SKM-1 (cell line): ENCODE measurements at regions not wholly inside any gene's neighbourhood (a gene's known extent, or its start where the extent isn't known, plus 50 kb on each side); places are given as distances from the start of the nearest gene placed in this dataset.
"Not testable (repeated sequence)": the region's sequence is repeated elsewhere in the genome, so short reads cannot be mapped to it uniquely, and the experiment has no call there.

Experiments
- DNase-seq: peaks from one replicate; lab custom pipeline; 2025; ENCODE audit not compliant: unreplicated experiment; lab: John Stamatoyannopoulos, UW

GRCh38 chr16:52386694-52387093 is 160.2 kb downstream of the TOX3 start:
- DNase-seq: no peak

- no peak for DNase-seq
Observed at GRCh38 chr16:52384378-52384777, 162.6 kb downstream of the TOX3 start.

DNA sequence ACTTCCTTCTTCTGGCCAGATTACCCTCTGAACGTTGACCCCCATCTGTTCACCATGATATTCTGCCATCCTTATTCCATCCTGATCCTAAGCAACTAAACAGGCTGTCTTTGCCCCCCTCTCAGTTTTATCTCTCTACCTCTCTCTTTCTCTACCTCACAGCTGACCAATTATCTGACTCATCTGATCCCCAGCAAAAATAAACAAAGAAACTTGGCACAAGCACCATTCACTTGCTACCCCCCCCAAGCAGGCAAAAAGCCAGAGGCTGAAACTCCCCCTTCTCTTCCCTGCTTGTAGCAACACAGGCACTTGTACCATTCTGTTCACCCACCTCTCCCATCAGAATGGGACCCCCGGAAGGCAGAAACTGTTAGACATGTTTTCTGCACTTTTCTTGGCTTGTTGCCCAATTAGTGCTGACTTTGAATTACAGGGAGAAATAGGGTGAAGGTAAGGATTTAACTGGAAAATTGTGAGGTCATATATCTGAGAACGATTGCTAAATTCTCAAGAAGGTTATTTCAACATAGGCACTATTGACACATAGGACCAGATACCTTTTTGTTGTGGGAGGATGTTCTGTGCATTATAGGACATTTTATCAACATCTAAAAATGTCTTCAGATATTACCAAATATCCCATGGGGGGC is 163.2 kb downstream of the TOX3 start:
- no peak for DNase-seq

DNA sequence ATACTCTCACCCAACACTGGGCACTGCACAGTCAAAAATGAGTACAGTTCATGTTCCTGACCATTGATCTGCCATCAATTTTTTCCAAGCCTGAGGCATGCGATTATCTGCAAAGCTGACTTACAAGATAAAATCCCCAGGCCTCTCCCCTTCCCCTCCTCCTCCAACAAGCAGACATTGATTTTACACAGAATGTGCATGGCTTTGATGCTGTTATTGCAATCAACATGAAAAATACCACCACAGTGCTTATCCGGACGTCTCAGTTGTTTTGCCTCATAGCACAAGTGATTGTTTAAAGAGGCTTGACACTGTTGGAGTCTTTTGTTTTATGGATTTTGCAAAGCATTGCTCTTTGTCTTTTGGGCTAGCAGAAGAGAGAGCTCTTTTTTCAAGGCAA is 163.8 kb downstream of the TOX3 start:
- no peak for DNase-seq

- no peak for DNase-seq
Observed at GRCh38 chr16:52379551-52379950, 167.4 kb downstream of the TOX3 start.

DNA sequence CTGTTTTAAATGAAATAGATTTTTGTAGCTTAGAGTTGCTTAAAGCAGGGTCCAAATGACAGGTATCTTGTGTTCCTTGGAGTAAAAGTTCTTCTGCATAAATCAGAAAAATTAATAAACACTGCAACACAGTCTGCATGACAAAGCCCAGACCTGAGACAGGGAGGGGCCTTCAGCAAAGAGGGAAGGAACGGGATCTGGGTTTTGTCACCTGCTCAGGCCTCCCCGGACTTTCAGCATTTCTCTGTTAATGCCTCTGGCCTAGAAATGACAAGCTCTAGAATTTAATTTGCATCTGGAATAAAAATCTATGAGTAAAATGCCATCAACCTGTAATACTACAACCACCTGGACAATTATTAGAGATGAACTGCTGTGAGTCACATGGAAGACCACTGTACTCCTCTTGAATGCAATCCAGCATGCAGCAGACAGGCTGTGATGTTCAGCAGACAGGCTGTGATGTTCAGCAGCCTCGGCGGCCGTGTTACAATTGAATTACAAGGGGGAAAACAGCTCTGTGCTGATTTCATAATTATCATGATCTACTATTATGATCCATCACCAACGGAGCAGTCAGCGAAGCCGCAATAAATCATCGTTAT is 170.2 kb downstream of the TOX3 start:
- DNase-seq: no peak

DNA sequence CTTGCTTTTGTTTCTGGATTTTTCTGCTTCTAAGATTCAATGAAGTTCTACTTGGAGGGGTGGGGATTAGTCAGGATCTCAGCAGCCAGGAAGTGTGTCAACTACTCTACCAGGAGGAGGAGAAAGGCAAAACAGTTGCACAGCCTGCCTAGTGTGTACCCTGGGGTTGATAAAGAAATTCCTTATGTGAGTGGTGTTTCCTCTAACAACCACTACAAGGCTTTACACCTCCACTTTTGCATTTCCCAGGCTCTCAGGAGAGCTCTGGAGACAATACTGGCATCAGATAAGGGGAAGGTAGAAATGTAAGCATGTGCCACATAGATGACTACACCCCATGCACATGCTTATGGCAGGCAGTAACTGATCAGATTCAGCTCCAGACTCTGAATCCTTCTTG is 174.6 kb downstream of the TOX3 start:
- DNase-seq: no peak

GRCh38 chr16:52368859-52369258 is 178.1 kb downstream of the TOX3 start:
- no peak for DNase-seq

DNA sequence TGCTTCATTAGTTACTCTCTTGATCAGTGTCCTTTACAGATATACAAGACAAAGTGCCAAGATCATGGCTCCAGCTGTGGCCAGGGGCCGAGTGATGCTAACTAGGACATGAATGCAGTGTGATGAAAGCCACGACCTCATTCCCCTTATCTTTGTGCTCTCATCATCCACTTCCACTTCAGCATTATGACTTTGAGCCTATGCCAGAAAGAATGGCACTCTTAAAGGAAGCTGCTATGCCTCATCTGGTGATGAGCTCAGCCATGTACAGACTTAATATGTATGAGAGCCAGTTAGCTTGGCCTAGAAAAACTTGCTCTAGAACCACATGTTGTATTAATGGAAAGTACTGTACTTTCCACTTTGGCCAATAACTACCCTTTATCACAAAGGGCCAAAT is 179.1 kb downstream of the TOX3 start:
- DNase-seq: no peak

DNA sequence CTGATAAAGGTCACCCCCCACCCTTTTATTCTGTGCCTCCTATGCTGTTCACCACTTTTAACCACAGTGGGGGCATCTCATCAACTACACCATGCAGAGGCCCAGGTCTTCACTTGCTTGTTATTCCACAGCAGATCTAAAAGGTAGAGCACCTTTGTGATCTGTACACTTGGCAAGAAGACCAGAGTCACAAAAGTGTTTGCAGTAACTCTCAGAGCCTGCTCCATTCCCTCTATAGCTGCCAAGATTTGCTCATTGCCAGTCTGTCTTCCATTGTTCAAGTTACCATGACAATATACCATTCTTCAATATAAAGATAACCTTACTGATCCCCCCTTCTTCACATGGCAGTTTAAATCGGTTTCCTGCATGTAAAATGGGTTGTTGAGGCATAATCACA is 180.0 kb downstream of the TOX3 start:
- no peak for DNase-seq

- no peak for DNase-seq
Observed at GRCh38 chr16:52364500-52364899, 182.4 kb downstream of the TOX3 start.

DNA sequence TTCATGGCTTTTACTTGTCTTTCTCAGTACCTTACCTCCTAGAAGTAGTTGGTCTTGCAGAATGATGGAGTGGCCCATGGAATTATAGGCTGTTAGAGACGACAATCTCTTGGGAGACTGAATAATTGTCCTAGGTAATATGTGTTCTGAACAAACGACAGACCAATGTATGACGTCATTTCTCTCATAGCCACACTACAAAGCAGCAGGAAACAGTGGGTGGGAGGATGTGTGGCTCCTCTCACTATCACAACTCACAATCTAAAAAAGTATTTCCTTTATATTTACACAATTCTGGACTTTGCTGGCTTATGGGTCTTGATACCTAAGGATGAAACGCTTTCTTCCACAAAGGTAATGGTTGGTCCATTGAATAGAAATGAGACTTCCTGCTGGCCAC is 183.9 kb downstream of the TOX3 start:
- no peak for DNase-seq

DNA sequence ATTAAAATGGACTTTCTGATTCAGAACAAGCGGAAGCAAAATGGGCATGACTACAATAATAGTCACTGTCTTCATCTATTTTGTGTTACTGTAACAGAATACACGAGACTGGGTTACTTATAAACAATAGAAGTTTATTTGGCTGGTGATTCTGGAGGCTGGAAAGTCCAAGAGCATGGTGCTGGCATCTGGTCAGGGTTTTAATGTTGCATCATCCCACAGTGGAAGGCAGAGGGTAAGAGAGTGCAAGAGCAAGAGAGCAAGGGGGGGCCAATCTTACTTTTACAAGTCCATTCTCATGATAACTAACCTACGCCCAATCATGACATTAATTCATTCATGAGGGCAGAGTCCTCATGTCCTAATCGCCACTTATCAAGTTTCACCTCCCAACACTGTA is 189.2 kb downstream of the TOX3 start:
- no peak for DNase-seq

DNA sequence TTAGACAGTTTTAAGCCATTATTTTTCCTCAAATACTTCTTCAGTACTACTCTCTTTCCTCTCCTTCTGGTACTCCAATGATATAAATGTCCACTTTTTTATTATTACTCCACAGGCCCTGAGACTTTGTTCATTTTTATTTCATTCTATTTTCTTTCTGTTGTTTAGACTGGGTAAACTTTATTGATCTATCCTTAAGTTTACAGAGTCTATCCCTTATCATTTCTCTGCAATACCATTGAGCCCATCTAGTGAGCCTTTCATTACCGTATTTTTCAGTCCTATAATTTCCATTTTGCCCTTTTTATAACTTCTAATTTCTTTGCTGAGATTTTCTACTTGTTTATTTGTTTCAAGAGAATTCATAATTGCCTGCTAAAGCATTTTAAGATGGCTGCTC is 193.7 kb downstream of the TOX3 start:
- no peak for DNase-seq

DNA sequence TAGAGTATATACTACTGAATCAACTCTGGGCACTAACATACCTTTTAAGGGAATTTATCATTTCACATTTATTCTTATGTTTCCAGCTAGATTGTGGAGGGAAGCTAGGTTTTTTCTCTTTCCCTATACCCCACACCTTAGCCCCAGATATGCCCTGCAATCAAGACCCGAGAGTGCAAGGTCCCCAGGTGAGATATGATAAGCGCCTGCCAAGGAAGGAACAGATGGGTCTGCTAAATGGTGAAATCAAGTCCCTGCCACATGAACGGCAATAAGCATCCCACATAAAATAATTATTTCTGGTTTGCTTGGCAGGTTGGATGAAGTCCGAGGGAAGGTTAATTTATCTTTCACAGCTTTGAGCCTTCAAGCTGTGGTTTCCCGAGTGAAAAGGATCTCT is 195.5 kb downstream of the TOX3 start:
- no peak for DNase-seq

- DNase-seq: no peak
Observed at GRCh38 chr16:52350031-52350642, 196.8 kb downstream of the TOX3 start.

- no peak for DNase-seq
Observed at GRCh38 chr16:52346709-52347108, 200.2 kb downstream of the TOX3 start.

DNA sequence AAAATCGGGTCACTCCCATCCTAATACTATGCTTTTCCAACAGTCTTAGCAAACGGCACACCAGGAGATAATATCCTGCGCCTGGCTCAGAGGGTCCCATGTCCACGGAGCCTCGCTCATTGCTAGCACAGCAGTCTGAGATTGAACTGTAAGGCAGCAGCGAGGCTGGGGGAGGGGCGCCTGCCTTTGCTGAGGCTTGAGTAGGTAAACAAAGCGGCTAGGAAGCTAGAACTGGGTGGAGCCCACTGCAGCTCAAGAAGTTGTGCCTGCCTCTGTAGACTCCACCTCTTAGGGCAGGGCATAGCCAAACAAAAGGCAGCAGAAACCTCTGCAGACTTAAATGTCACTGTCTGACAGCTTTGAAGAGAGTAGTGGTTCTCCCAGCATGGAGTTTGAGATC is 213.3 kb downstream of the TOX3 start:
- not testable (repeated sequence) for DNase-seq

DNA sequence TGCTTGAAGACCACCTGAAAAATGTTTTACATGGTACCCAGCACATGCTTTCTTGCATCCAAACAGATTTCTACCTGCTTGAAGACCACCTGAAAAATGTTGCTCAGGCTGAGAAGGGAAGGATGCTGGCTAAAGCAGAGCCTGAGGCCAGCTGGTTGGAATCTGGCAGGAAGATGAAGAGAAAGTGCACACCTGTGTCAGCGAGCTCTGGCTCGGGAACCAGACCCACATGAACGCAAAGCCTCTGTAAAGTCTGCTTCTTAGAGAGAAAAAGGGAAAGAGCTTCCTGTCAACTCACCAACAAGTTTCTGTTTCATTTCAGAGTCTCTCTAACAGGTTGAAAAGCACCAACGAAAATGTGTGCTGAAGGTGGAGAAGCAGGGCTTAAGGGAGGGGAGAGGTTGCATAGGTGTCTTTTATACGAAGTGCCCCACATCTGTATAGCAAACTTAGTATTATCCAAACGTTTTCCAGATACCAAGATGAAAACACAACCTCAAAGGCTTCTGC is 226.0 kb downstream of the TOX3 start:
- no peak for DNase-seq

DNA sequence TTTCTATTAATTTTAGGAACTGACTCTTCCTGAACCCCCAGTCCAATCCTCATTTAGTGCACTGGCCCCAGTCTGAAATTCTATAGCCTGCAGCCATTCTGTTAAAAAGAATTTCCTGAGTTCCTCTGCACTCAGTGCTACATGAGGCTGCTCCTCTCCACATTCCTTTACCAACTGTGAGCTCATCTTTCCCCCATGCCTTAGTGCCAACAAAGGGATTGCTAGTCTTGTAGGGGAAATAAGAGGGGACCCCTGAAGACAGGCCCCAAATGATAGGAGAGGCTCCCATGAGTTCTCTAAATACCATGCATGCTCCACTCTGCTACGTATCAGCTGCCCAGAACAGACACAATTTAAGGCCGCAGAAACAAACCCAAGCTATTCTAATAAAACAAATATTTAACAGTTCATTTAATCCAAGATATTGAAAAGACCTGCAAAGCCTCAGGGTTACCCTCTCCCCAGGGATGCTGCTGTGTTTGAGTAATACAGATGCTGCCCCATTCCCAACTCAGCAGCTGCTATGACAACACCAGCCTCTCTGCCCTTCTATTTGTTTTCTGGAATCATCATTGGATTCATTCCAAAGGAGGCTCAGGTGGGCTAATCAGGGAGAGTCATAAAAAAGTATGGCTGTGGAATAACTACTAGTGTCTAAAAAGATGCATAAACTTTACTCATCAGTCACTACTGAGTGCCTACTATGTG is 228.5 kb downstream of the TOX3 start:
- DNase-seq: no peak

- no peak for DNase-seq
Observed at GRCh38 chr16:52316241-52316640, 230.7 kb downstream of the TOX3 start.

GRCh38 chr16:52312716-52313115 is 234.2 kb downstream of the TOX3 start:
- no peak for DNase-seq
